ENCODE measurements at regions not wholly inside any gene's neighbourhood (a gene's known extent, or its start where the extent isn't known, plus 50 kb on each side); places are given as distances from the start of the nearest gene placed in this dataset.
A peak's percentile ranks its signal among the peaks of the same experiment; 100 is the strongest.

DNA sequence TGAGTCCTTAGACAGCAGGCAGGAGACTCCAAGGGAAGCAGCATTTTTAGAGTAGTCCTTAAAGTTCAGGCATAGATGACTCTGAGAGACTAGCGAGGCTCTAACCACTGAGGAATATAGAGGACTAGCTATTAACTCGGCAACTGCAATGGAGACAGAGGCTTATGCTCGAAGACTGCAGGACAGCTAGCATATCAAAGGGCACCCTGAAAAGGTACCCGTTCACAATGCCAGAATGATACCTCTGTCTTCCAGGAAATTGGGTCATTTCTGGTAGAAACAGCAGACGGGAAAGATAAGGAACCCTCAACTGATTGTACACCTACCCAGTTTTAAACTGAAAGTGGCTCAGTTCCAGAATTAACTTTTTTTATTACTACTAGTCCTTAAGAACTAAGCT lies 1204.0 kb upstream of the ZEB2 start:
- Histone ChIP-seq H3K9me3 (ENCODE audit: low read depth, low read length, poor library complexity, severe bottlenecking) (no peaks in the 10 kb centered on the region), H3K36me3 (ENCODE audit: insufficient read depth, low read length, poor library complexity, severe bottlenecking) (no peaks in the 10 kb centered on the region), H3K4me1 (ENCODE audit: insufficient read depth, low read length, poor library complexity, severe bottlenecking) (no peaks in the 10 kb centered on the region), H3K27me3 (replicated peaks; ENCODE audit: insufficient read depth, low read depth, low read length, poor library complexity) (no peaks in the 10 kb centered on the region), H3K27ac (ENCODE audit: low read depth, low read length, poor library complexity, severe bottlenecking) (no peak overlapping the region), H3K4me3 (ENCODE audit: low read depth, low read length, poor library complexity, severe bottlenecking) (no peak overlapping the region)
- intact Hi-C loops (cut with micrococcal nuclease; ENCODE audit: unreplicated experiment): no loop called here
- POLR2A ChIA-PET (ENCODE audit: low non-redundant PET): no interaction called here
- TF ChIP-seq, protein P1, sequence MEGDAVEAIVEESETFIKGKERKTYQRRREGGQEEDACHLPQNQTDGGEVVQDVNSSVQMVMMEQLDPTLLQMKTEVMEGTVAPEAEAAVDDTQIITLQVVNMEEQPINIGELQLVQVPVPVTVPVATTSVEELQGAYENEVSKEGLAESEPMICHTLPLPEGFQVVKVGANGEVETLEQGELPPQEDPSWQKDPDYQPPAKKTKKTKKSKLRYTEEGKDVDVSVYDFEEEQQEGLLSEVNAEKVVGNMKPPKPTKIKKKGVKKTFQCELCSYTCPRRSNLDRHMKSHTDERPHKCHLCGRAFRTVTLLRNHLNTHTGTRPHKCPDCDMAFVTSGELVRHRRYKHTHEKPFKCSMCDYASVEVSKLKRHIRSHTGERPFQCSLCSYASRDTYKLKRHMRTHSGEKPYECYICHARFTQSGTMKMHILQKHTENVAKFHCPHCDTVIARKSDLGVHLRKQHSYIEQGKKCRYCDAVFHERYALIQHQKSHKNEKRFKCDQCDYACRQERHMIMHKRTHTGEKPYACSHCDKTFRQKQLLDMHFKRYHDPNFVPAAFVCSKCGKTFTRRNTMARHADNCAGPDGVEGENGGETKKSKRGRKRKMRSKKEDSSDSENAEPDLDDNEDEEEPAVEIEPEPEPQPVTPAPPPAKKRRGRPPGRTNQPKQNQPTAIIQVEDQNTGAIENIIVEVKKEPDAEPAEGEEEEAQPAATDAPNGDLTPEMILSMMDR (conservative IDR thresholded peaks at IDR 0.05; ENCODE audit: low read depth, low read length): no peak
- no peak for TF ChIP-seq EZH2 (IDR thresholded peaks at IDR 0.05; ENCODE audit: borderline replicate concordance, low read depth, low read length, poor library complexity, severe bottlenecking)
- BruUV-seq (replicated peaks): no TSS peak
- CTCF ChIA-PET: no interaction called here
- DNase-seq (ENCODE audit: low spot score): no peak

DNA sequence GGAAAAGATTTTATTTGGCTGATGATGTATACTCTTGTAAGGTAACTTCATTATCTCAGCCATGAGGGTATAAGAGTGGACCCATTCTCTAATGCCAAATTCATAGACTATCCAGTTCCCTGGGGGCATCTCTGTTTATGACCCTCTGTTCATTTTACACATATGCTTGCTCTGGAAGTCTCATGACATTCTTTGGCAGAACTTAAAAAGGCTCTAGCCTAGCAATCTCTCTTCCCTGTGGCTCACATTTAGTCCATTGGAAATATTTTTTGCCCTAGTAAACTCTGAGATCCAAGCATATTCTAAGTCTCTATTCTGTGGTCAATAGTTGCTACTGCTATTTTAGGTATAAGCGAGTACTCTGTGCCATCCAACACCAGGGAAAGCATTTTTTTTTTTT lies 1201.8 kb upstream of the ZEB2 start:
- CTCF ChIA-PET: no interaction called here
- intact Hi-C loops (cut with micrococcal nuclease; ENCODE audit: unreplicated experiment): no loop called here
- POLR2A ChIA-PET (ENCODE audit: low non-redundant PET): no interaction called here

DNA sequence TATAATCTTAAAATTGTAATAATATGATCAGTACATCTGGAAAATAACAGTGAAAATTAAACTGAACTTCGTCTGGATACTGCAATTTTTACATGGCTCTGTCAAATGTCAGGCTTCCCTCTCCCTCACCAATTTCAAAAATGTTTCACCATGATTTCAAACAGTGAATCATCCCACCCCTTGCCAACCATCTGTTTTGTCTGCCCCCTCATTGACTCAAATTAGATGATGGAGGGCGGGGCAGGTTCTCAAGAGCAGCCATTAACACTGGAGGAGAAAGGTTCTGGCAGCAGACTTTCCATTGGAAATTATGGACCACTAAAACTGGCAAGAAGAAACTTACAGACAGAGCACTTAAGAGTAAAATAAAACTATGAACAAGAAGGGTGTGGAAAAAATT lies 1195.7 kb upstream of the ZEB2 start:
- no peaks in the 10 kb centered on the region for H3K27me3 ChIP-seq (replicated peaks; ENCODE audit: insufficient read depth, low read depth, low read length, poor library complexity)
- H3K4me1 ChIP-seq (ENCODE audit: insufficient read depth, low read length, poor library complexity, severe bottlenecking): no peaks in the 10 kb centered on the region
- no peaks in the 10 kb centered on the region for H3K36me3 ChIP-seq (ENCODE audit: insufficient read depth, low read length, poor library complexity, severe bottlenecking)
- ChIA-PET POLR2A (ENCODE audit: low non-redundant PET) (no interaction called here), CTCF (no interaction called here)
- H3K27ac ChIP-seq (ENCODE audit: low read depth, low read length, poor library complexity, severe bottlenecking): no peak overlapping the region
- intact Hi-C loops (cut with micrococcal nuclease; ENCODE audit: unreplicated experiment): no loop called here
- peak; percentile 11 for DNase-seq (ENCODE audit: low spot score)
- BruUV-seq (replicated peaks): no TSS peak
- H3K4me3 ChIP-seq (ENCODE audit: low read depth, low read length, poor library complexity, severe bottlenecking): no peak overlapping the region
- H3K9me3 ChIP-seq (ENCODE audit: low read depth, low read length, poor library complexity, severe bottlenecking): peaks cover under 1% of the 10 kb centered on the region
- TF ChIP-seq, protein P1 (conservative IDR thresholded peaks at IDR 0.05; ENCODE audit: low read depth, low read length): no peak
- TF ChIP-seq EZH2 (IDR thresholded peaks at IDR 0.05; ENCODE audit: borderline replicate concordance, low read depth, low read length, poor library complexity, severe bottlenecking): no peak

More for the DNA sequence above, 1201.8 kb upstream of the ZEB2 start:
- BruUV-seq (replicated peaks): no TSS peak
- Histone ChIP-seq H3K4me3 (ENCODE audit: low read depth, low read length, poor library complexity, severe bottlenecking) (no peak overlapping the region), H3K36me3 (ENCODE audit: insufficient read depth, low read length, poor library complexity, severe bottlenecking) (no peaks in the 10 kb centered on the region), H3K4me1 (ENCODE audit: insufficient read depth, low read length, poor library complexity, severe bottlenecking) (no peaks in the 10 kb centered on the region), H3K27me3 (replicated peaks; ENCODE audit: insufficient read depth, low read depth, low read length, poor library complexity) (no peaks in the 10 kb centered on the region), H3K27ac (ENCODE audit: low read depth, low read length, poor library complexity, severe bottlenecking) (no peak overlapping the region), H3K9me3 (ENCODE audit: low read depth, low read length, poor library complexity, severe bottlenecking) (no peaks in the 10 kb centered on the region)
- no peak for DNase-seq (ENCODE audit: low spot score)
- TF ChIP-seq EZH2 (IDR thresholded peaks at IDR 0.05; ENCODE audit: borderline replicate concordance, low read depth, low read length, poor library complexity, severe bottlenecking): no peak
- TF ChIP-seq, protein P1 (conservative IDR thresholded peaks at IDR 0.05; ENCODE audit: low read depth, low read length): no peak
